ENCODE measurements at regions not wholly inside any gene's neighbourhood (a gene's known extent, or its start where the extent isn't known, plus 50 kb on each side); places are given as distances from the start of the nearest gene placed in this dataset.

DNA sequence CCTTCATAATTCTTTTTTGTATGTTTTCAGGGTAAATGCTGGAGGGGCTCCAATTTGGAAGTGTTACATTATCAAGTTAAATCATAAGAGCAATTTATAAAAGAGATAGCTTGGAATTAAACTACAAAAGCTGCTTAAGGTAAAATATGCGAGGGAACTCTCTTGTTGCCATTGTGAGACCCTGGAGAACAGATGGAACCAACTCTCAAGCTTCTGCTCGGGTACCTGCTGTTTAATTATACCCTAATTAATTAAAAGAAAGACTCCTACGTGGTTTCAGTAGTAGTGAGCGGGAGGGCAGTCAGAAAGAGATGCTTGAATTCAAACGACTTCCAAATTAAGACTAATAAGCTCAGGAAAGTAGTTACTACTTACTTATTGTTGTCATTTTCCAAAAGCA, 313.1 kb upstream of the TACR3 start:
- TF ChIP-seq, protein P1, sequence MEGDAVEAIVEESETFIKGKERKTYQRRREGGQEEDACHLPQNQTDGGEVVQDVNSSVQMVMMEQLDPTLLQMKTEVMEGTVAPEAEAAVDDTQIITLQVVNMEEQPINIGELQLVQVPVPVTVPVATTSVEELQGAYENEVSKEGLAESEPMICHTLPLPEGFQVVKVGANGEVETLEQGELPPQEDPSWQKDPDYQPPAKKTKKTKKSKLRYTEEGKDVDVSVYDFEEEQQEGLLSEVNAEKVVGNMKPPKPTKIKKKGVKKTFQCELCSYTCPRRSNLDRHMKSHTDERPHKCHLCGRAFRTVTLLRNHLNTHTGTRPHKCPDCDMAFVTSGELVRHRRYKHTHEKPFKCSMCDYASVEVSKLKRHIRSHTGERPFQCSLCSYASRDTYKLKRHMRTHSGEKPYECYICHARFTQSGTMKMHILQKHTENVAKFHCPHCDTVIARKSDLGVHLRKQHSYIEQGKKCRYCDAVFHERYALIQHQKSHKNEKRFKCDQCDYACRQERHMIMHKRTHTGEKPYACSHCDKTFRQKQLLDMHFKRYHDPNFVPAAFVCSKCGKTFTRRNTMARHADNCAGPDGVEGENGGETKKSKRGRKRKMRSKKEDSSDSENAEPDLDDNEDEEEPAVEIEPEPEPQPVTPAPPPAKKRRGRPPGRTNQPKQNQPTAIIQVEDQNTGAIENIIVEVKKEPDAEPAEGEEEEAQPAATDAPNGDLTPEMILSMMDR (IDR thresholded peaks at IDR 0.05; ENCODE audit: low read length) = no peak
- TF ChIP-seq EZH2phosphoT487 (IDR thresholded peaks at IDR 0.05; ENCODE audit: low read length) = no peak

Data from MM.1S (cell line).